A673 (cell line): ENCODE measurements at regions not wholly inside any gene's neighbourhood (a gene's known extent, or its start where the extent isn't known, plus 50 kb on each side); places are given as distances from the start of the nearest gene placed in this dataset.

Source experiments
- EZH2 ChIP-seq: fragments of 200-600 bp; sonication (generic); IDR thresholded peaks from 2 replicates; pipeline ENCODE4 v1.6.1; 2017; ENCODE audit warnings: borderline replicate concordance, low read depth, mild to moderate bottlenecking, mixed read lengths, antibody characterized with exemption, low read length; ENCODE audit not compliant: poor library complexity, severe bottlenecking
- TF ChIP-seq, protein P1 (sequence below): fragments of 300-800, 200-600 bp; sonication (generic); conservative IDR thresholded peaks from 2 replicates; pipeline ENCODE4 v1.5.1; 2017; ENCODE audit warnings: low read depth, mild to moderate bottlenecking, antibody characterized with exemption, low read length, moderate library complexity, mixed read lengths

DNA sequence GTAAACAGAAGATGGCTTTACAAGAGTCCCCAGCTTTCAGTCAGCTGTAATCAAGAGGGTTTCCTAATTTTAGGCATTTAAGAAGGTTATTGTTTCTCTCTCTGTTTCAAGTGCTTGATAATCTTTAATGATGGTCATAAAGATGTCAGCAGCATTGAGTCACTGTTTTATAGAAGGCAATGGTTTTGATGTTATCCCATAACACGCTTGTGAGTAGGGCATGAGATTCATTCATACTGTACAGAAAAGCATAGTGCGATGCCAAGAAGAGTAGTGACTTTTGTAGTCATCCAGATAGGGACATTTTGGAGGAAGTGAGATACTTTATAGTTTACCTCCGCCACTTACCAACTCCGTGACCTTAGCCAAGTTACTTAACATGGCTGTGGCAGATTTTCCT, 364.2 kb upstream of the SLC10A2 start:
- no peak for TF ChIP-seq EZH2
- TF ChIP-seq, protein P1, sequence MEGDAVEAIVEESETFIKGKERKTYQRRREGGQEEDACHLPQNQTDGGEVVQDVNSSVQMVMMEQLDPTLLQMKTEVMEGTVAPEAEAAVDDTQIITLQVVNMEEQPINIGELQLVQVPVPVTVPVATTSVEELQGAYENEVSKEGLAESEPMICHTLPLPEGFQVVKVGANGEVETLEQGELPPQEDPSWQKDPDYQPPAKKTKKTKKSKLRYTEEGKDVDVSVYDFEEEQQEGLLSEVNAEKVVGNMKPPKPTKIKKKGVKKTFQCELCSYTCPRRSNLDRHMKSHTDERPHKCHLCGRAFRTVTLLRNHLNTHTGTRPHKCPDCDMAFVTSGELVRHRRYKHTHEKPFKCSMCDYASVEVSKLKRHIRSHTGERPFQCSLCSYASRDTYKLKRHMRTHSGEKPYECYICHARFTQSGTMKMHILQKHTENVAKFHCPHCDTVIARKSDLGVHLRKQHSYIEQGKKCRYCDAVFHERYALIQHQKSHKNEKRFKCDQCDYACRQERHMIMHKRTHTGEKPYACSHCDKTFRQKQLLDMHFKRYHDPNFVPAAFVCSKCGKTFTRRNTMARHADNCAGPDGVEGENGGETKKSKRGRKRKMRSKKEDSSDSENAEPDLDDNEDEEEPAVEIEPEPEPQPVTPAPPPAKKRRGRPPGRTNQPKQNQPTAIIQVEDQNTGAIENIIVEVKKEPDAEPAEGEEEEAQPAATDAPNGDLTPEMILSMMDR: no peak
